GM20000 (cell line): ENCODE measurements at regions not wholly inside any gene's neighbourhood (a gene's known extent, or its start where the extent isn't known, plus 50 kb on each side); places are given as distances from the start of the nearest gene placed in this dataset.
"Not testable (repeated sequence)": the region's sequence is repeated elsewhere in the genome, so short reads cannot be mapped to it uniquely, and the experiment has no call there.

ENCODE experiments used
- DNase-seq: peaks from one replicate; pipeline ENCODE4 v3.0.0; 2012; ENCODE audit warnings: low spot score
- CTCF ChIP-seq: IDR thresholded peaks from 2 replicates; pipeline ENCODE4 v1.5.1; 2012; ENCODE audit warnings: mild to moderate bottlenecking, control low read depth; ENCODE audit errors: extremely low read depth, missing control alignments

GRCh38 chr14:98928418-98928817 is 343.6 kb downstream of the BCL11B start:
- DNase-seq = no peak
- TF ChIP-seq CTCF = no peak

GRCh38 chr14:98931126-98931525 is 340.9 kb downstream of the BCL11B start:
- no peak for TF ChIP-seq CTCF
- DNase-seq = no peak

- no peak for TF ChIP-seq CTCF
- no peak for DNase-seq
These were observed 340.1 kb downstream of the BCL11B start for GRCh38 chr14:98931911-98932310.

- no peak for DNase-seq
- no peak for TF ChIP-seq CTCF
These were observed 339.3 kb downstream of the BCL11B start for GRCh38 chr14:98932431-98933325.

DNA sequence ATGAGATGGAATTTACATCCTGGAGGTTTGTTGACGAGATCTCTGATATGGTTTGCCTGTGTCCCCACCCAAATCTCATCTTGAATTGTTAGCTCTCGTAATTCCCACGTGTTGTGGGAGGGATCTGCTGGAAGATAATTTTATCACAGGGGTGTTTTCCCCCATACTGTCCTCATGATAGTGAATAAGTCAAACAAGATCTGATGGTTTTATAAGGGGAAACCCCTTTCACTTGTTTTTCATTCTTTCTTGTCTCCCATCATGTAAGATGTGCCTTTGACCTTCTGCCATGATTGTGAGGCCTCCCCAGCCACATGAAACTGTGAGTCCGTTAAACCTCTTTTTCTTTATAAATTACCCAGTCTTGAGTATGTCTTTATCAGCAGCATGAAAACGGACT is 337.4 kb downstream of the BCL11B start:
- DNase-seq = not testable (repeated sequence)

GRCh38 chr14:98935921-98936320 is 336.1 kb downstream of the BCL11B start:
- no peak for TF ChIP-seq CTCF
- DNase-seq = no peak

DNA sequence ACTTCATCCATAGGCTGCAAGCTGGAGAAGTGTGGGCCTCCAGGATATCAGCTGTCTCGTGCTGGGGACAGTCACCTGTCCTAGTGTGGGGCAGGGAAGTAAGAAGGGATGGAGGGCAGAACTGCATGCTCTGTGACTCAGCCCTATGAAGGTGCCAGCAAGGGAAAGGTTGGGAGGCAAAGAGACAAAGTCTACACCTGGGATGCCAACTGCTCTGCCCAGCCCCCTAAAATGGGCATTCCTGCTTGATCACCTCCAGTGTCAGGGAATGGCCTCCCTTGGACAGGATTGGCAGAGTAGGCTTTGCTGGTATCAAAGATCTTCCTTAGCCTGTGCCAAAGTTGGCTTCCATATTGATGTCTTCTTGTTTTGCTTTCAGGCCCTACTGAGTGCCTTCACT is 335.0 kb downstream of the BCL11B start:
- DNase-seq = no peak
- TF ChIP-seq CTCF = no peak
